H9 (cell line): ENCODE measurements at regions not wholly inside any gene's neighbourhood (a gene's known extent, or its start where the extent isn't known, plus 50 kb on each side); places are given as distances from the start of the nearest gene placed in this dataset.
A peak's percentile ranks its signal among the peaks of the same experiment; 100 is the strongest.

ENCODE experiments used
- DNase-seq: peaks from one replicate; pipeline ENCODE4 v3.0.0-alpha.2; 2017
- H2AFZ ChIP-seq: one replicate; pipeline ENCODE4 v1.6.1; 2013; ENCODE audit warnings: mild to moderate bottlenecking, low read length, control low read depth, moderate library complexity
- H2AK5ac ChIP-seq: 2 replicates; pipeline ENCODE4 v1.6.1; 2013; ENCODE audit warnings: low read length, control low read depth, mixed read lengths; ENCODE audit not compliant: insufficient read length
- H2BK120ac ChIP-seq: one replicate; pipeline ENCODE4 v1.6.1; 2013; ENCODE audit warnings: low read depth, mild to moderate bottlenecking, low read length, control low read depth, inconsistent platforms; ENCODE audit not compliant: poor library complexity, severe bottlenecking
- H2BK12ac ChIP-seq: 2 replicates; pipeline ENCODE4 v1.6.1; 2013; ENCODE audit warnings: low read length, control low read depth, mixed read lengths, low read depth; ENCODE audit not compliant: insufficient read length
- H2BK15ac ChIP-seq: 2 replicates; pipeline ENCODE4 v1.6.1; 2013; ENCODE audit warnings: low read depth, low read length, control low read depth
- H2BK20ac ChIP-seq: one replicate; pipeline ENCODE4 v1.6.1; 2013; ENCODE audit warnings: low read depth, mild to moderate bottlenecking, low read length, control low read depth, inconsistent platforms; ENCODE audit not compliant: poor library complexity, severe bottlenecking
- H2BK5ac ChIP-seq: 2 replicates; pipeline ENCODE4 v1.6.1; 2013; ENCODE audit warnings: low read length, control low read depth, mixed read lengths; ENCODE audit not compliant: insufficient read length
- H3K14ac ChIP-seq: 2 replicates; pipeline ENCODE4 v1.6.1; 2013; ENCODE audit warnings: low read length, control low read depth; ENCODE audit not compliant: insufficient read depth
- H3K18ac ChIP-seq: 2 replicates; pipeline ENCODE4 v1.6.1; 2013; ENCODE audit warnings: low read depth, mild to moderate bottlenecking, mixed read lengths, low read length, control low read depth; ENCODE audit not compliant: insufficient read length
- H3K23ac ChIP-seq: 2 replicates; pipeline ENCODE4 v1.6.1; 2013; ENCODE audit warnings: low read length, control low read depth, mixed read lengths, low read depth; ENCODE audit not compliant: insufficient read length
- H3K23me2 ChIP-seq: 2 replicates; pipeline ENCODE4 v1.6.1; 2013; ENCODE audit warnings: low read depth, mild to moderate bottlenecking, mixed read lengths, low read length, control low read depth; ENCODE audit not compliant: insufficient read length, poor library complexity, severe bottlenecking
- H3K27ac ChIP-seq: 2 replicates; pipeline ENCODE4 v1.5.1; 2013; ENCODE audit warnings: low read length, control low read depth, mixed read lengths, low read depth; ENCODE audit not compliant: insufficient read length
- H3K27me3 ChIP-seq: 2 replicates; pipeline ENCODE4 v1.6.1; 2013; ENCODE audit warnings: low read length, control low read depth, inconsistent platforms; ENCODE audit not compliant: insufficient read depth
- H3K4ac ChIP-seq: 2 replicates; pipeline ENCODE4 v1.6.1; 2013; ENCODE audit warnings: low read depth, mild to moderate bottlenecking, control low read depth, inconsistent platforms, low read length, moderate library complexity
- H3K4me1 ChIP-seq: 2 replicates; pipeline ENCODE4 v1.6.1; 2013; ENCODE audit warnings: low read length, control low read depth, inconsistent platforms; ENCODE audit not compliant: insufficient read depth
- H3K4me2 ChIP-seq: 2 replicates; pipeline ENCODE4 v1.6.1; 2013; ENCODE audit warnings: low read length, control low read depth, mixed read lengths; ENCODE audit not compliant: insufficient read length, insufficient read depth
- H3K56ac ChIP-seq: 2 replicates; pipeline ENCODE4 v1.6.1; 2013; ENCODE audit warnings: low read depth, mild to moderate bottlenecking, mixed read lengths, low read length, control low read depth; ENCODE audit not compliant: insufficient read length
- H3K79me1 ChIP-seq: 2 replicates; pipeline ENCODE4 v1.6.1; 2013; ENCODE audit warnings: low read depth, mild to moderate bottlenecking, moderate library complexity, low read length, control low read depth, inconsistent platforms; ENCODE audit not compliant: insufficient read depth, poor library complexity, severe bottlenecking
- H3K79me2 ChIP-seq: 2 replicates; pipeline ENCODE4 v1.6.1; 2013; ENCODE audit warnings: low read length, control low read depth, inconsistent platforms; ENCODE audit not compliant: insufficient read depth
- H3K9ac ChIP-seq: 2 replicates; pipeline ENCODE4 v1.6.1; 2013; ENCODE audit warnings: low read length, control low read depth, mixed read lengths; ENCODE audit not compliant: insufficient read length; ENCODE audit errors: extremely low read depth
- H3K9me3 ChIP-seq: one replicate; pipeline ENCODE4 v1.6.1; 2013; ENCODE audit warnings: low read depth, low read length, inconsistent platforms; ENCODE audit not compliant: control insufficient read depth
- H3T11ph ChIP-seq: one replicate; pipeline ENCODE4 v1.6.1; 2013; ENCODE audit warnings: mild to moderate bottlenecking, low read length, control low read depth, inconsistent platforms
- H4K20me1 ChIP-seq: one replicate; pipeline ENCODE4 v1.6.1; 2013; ENCODE audit not compliant: control insufficient read depth, insufficient read length, insufficient read depth
- H4K5ac ChIP-seq: 2 replicates; pipeline ENCODE4 v1.6.1; 2013; ENCODE audit warnings: low read depth, mild to moderate bottlenecking, mixed read lengths, low read length, control low read depth; ENCODE audit not compliant: insufficient read length
- H4K8ac ChIP-seq: replicated peaks from 2 replicates; pipeline ENCODE4 v1.6.1; 2013; ENCODE audit warnings: low read length, control low read depth, mixed read lengths, low read depth; ENCODE audit not compliant: insufficient read length
- H4K91ac ChIP-seq: 2 replicates; pipeline ENCODE4 v1.6.1; 2013; ENCODE audit warnings: low read depth, mild to moderate bottlenecking, moderate library complexity, mixed read lengths, low read length, control low read depth; ENCODE audit not compliant: insufficient read length
- H3K27ac Mint-ChIP-seq, 3 experiments: 2 replicates in 2 of 3; 3 replicates in 1 of 3; pipeline ENCODE4 v1.8.0; 2020 to 2021; ENCODE audit warnings: mixed read lengths in 3 of 3, mild to moderate bottlenecking in 1 of 3, moderate library complexity in 1 of 3
- H3K27me3 Mint-ChIP-seq: 2 replicates; pipeline ENCODE4 v1.8.0; 2021; ENCODE audit warnings: low read depth, mild to moderate bottlenecking, moderate library complexity, mixed read lengths
- H3K36me3 Mint-ChIP-seq, 3 experiments: 2 replicates in 2 of 3; 3 replicates in 1 of 3; pipeline ENCODE4 v1.8.0; 2020 to 2021; ENCODE audit warnings: low read depth in 3 of 3, mixed read lengths in 3 of 3; ENCODE audit not compliant: insufficient read depth in 1 of 3
- H3K4me1 Mint-ChIP-seq, 2 experiments: 2 replicates each; pipeline ENCODE4 v1.8.0; 2020; ENCODE audit warnings: mixed read lengths in 2 of 2
- H3K4me3 Mint-ChIP-seq, 2 experiments: 2 replicates in 1 of 2; 3 replicates in 1 of 2; pipeline ENCODE4 v1.8.0; 2020 to 2021; ENCODE audit warnings: mild to moderate bottlenecking in 2 of 2, mixed read lengths in 2 of 2, moderate library complexity in 1 of 2
- H3K9me3 Mint-ChIP-seq, 2 experiments: 2 replicates in 1 of 2; 3 replicates in 1 of 2; pipeline ENCODE4 v1.8.0; 2020; ENCODE audit warnings: mild to moderate bottlenecking in 2 of 2, mixed read lengths in 2 of 2, moderate library complexity in 1 of 2
- WGBS: extraction: QIAGEN DNeasy Blood & Tissue Kit; methylation state at CpG from one replicate; pipeline ENCODE4 v1.1.7; 2013; ENCODE audit warnings: missing lambda C conversion rate, low lambda C conversion rate, mixed read lengths; ENCODE audit not compliant: insufficient read length; ENCODE audit errors: extremely low coverage; 5-methylcytosine and 5-hydroxymethylcytosine counted together
- TF ChIP-seq, protein P1 (sequence below): fragments of 200-600 bp; sonication (generic); conservative IDR thresholded peaks from 3 replicates; pipeline ENCODE4 v1.8.0; 2021; ENCODE audit warnings: antibody characterized with exemption, mild to moderate bottlenecking

DNA sequence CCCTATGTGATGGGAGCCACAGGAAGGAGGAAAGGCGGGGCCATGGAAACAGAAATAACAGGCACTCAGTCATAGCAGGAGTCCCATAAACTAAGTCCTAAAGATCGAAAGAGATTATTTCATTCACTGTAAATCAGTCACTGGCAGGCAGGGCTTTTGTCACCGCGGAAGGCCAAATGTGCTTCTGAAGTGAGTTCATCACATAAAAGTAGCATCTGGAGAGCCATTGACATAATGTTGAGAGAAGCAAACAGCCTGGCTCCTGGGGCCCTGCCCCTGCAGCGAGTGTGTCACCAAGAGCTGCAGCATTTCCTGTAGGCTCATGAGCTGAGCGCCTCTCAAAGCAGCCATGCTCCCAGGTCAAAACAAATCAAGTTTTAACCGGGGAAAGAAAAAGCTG is 476.2 kb downstream of the HAPSTR1 start:
- no peak overlapping the region for H4K5ac ChIP-seq
- no peaks in the 10 kb centered on the region for H3K79me2 ChIP-seq
- no peak for DNase-seq
- Mint-ChIP-seq H3K27me3 (no peaks in the 10 kb centered on the region), H3K9me3 (no peaks in the 10 kb centered on the region), H3K27ac (no peak overlapping the region; a peak in 1 of 7 replicates), H3K36me3 (no peaks in the 10 kb centered on the region; a peak in 2 of 7 replicates), H3K4me3 (no peak overlapping the region), H3K4me1 (peaks cover 12 to 17% of the 10 kb centered on the region in 2 experiments)
- H3K9me3 ChIP-seq, result no peaks in the 10 kb centered on the region
- H2AFZ ChIP-seq, result no peak overlapping the region
- no peak overlapping the region for H4K91ac ChIP-seq
- H2BK120ac ChIP-seq, result no peak overlapping the region
- H3K56ac ChIP-seq, result no peak overlapping the region
- no peak overlapping the region for H3K4ac ChIP-seq
- H3K4me1 ChIP-seq, result peaks cover 4% of the 10 kb centered on the region; the same call in 1 of the 2 replicates
- H3T11ph ChIP-seq, result no peak overlapping the region
- no CpG with 5 or more reads among the region's 7 CpGs for WGBS
- H3K23ac ChIP-seq, result no peak overlapping the region
- H4K8ac ChIP-seq, result no peak overlapping the region
- H2BK12ac ChIP-seq, result no peak overlapping the region
- no peak overlapping the region for H2BK15ac ChIP-seq
- no peak overlapping the region for H3K9ac ChIP-seq
- no peak overlapping the region for H2BK20ac ChIP-seq
- H2BK5ac ChIP-seq, result no peak overlapping the region
- no peak overlapping the region for H2AK5ac ChIP-seq
- no peak overlapping the region for H3K27ac ChIP-seq
- H3K23me2 ChIP-seq, result no peaks in the 10 kb centered on the region
- no peak overlapping the region for H3K14ac ChIP-seq
- no peaks in the 10 kb centered on the region for H3K79me1 ChIP-seq
- no peak overlapping the region for H3K4me2 ChIP-seq
- TF ChIP-seq, protein P1, sequence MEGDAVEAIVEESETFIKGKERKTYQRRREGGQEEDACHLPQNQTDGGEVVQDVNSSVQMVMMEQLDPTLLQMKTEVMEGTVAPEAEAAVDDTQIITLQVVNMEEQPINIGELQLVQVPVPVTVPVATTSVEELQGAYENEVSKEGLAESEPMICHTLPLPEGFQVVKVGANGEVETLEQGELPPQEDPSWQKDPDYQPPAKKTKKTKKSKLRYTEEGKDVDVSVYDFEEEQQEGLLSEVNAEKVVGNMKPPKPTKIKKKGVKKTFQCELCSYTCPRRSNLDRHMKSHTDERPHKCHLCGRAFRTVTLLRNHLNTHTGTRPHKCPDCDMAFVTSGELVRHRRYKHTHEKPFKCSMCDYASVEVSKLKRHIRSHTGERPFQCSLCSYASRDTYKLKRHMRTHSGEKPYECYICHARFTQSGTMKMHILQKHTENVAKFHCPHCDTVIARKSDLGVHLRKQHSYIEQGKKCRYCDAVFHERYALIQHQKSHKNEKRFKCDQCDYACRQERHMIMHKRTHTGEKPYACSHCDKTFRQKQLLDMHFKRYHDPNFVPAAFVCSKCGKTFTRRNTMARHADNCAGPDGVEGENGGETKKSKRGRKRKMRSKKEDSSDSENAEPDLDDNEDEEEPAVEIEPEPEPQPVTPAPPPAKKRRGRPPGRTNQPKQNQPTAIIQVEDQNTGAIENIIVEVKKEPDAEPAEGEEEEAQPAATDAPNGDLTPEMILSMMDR, result no peak
- peak overlapping the region; percentile 27 for H3K18ac ChIP-seq
- H4K20me1 ChIP-seq, result no peaks in the 10 kb centered on the region
- no peaks in the 10 kb centered on the region; the same call in 1 of the 2 replicates for H3K27me3 ChIP-seq
